ENCODE measurements at regions not wholly inside any gene's neighbourhood (a gene's known extent, or its start where the extent isn't known, plus 50 kb on each side); places are given as distances from the start of the nearest gene placed in this dataset.

GRCh38 chr3:165476399-165477060, 280.3 kb upstream of the SLITRK3 start:
- Histone ChIP-seq H3K27me3 (ENCODE audit: control insufficient read depth in 1 of 2, insufficient read depth in 2 of 2, low read length in 2 of 2) (no peaks in the 10 kb centered on the region), H3K4me1 (ENCODE audit: insufficient read depth, low read length) (no peaks in the 10 kb centered on the region), H3K27ac (ENCODE audit: low read depth, low read length) (no peak overlapping the region), H3K9ac (ENCODE audit: low read length) (no peak overlapping the region), H3K9me3 (ENCODE audit: low read length) (no peaks in the 10 kb centered on the region), H3K4me3 (ENCODE audit: low read depth in 1 of 2, low read length in 2 of 2) (no peak overlapping the region), H3K36me3 (ENCODE audit: insufficient read depth, low read length) (no peaks in the 10 kb centered on the region)

GRCh38 chr3:165466856-165467255, 270.7 kb upstream of the SLITRK3 start:
- no peaks in the 10 kb centered on the region for H3K36me3 ChIP-seq (ENCODE audit: insufficient read depth, low read length)
- H3K27me3 ChIP-seq (ENCODE audit: control insufficient read depth in 1 of 2, insufficient read depth in 2 of 2, low read length in 2 of 2): no peaks in the 10 kb centered on the region
- no peaks in the 10 kb centered on the region for H3K9me3 ChIP-seq (ENCODE audit: low read length)
- H3K4me3 ChIP-seq (ENCODE audit: low read depth in 1 of 2, low read length in 2 of 2): no peak overlapping the region
- no peak overlapping the region for H3K9ac ChIP-seq (ENCODE audit: low read length)
- no peak overlapping the region for H3K27ac ChIP-seq (ENCODE audit: low read depth, low read length)
- no peaks in the 10 kb centered on the region for H3K4me1 ChIP-seq (ENCODE audit: insufficient read depth, low read length)

- Histone ChIP-seq H3K9me3 (ENCODE audit: low read length) (no peaks in the 10 kb centered on the region), H3K4me3 (ENCODE audit: low read depth in 1 of 2, low read length in 2 of 2) (no peak overlapping the region), H3K9ac (ENCODE audit: low read length) (no peak overlapping the region), H3K36me3 (ENCODE audit: insufficient read depth, low read length) (no peaks in the 10 kb centered on the region), H3K27me3 (ENCODE audit: control insufficient read depth in 1 of 2, insufficient read depth in 2 of 2, low read length in 2 of 2) (no peaks in the 10 kb centered on the region), H3K27ac (ENCODE audit: low read depth, low read length) (no peak overlapping the region), H3K4me1 (ENCODE audit: insufficient read depth, low read length) (no peaks in the 10 kb centered on the region)
These were observed 268.6 kb upstream of the SLITRK3 start for GRCh38 chr3:165464736-165465135.

GRCh38 chr3:165463531-165463930, 267.3 kb upstream of the SLITRK3 start:
- no peaks in the 10 kb centered on the region for H3K27me3 ChIP-seq (ENCODE audit: control insufficient read depth in 1 of 2, insufficient read depth in 2 of 2, low read length in 2 of 2)
- no peaks in the 10 kb centered on the region for H3K36me3 ChIP-seq (ENCODE audit: insufficient read depth, low read length)
- H3K4me3 ChIP-seq (ENCODE audit: low read depth in 1 of 2, low read length in 2 of 2): no peak overlapping the region
- H3K9ac ChIP-seq (ENCODE audit: low read length): no peak overlapping the region
- no peaks in the 10 kb centered on the region for H3K9me3 ChIP-seq (ENCODE audit: low read length)
- no peak overlapping the region for H3K27ac ChIP-seq (ENCODE audit: low read depth, low read length)
- no peaks in the 10 kb centered on the region for H3K4me1 ChIP-seq (ENCODE audit: insufficient read depth, low read length)

GRCh38 chr3:165462636-165463334, 266.6 kb upstream of the SLITRK3 start:
- Histone ChIP-seq H3K4me3 (ENCODE audit: low read depth in 1 of 2, low read length in 2 of 2) (no peak overlapping the region), H3K9ac (ENCODE audit: low read length) (no peak overlapping the region), H3K27ac (ENCODE audit: low read depth, low read length) (no peak overlapping the region), H3K4me1 (ENCODE audit: insufficient read depth, low read length) (no peaks in the 10 kb centered on the region), H3K36me3 (ENCODE audit: insufficient read depth, low read length) (no peaks in the 10 kb centered on the region), H3K9me3 (ENCODE audit: low read length) (no peaks in the 10 kb centered on the region), H3K27me3 (ENCODE audit: control insufficient read depth in 1 of 2, insufficient read depth in 2 of 2, low read length in 2 of 2) (no peaks in the 10 kb centered on the region)

- Histone ChIP-seq H3K9ac (ENCODE audit: low read length) (no peak overlapping the region), H3K4me1 (ENCODE audit: insufficient read depth, low read length) (no peaks in the 10 kb centered on the region)
These were observed 264.0 kb upstream of the SLITRK3 start for GRCh38 chr3:165459924-165460835.

GRCh38 chr3:165459111-165459510, 262.9 kb upstream of the SLITRK3 start:
- no peaks in the 10 kb centered on the region for H3K9me3 ChIP-seq (ENCODE audit: low read length)
- H3K27ac ChIP-seq (ENCODE audit: low read depth, low read length): no peak overlapping the region
- no peaks in the 10 kb centered on the region for H3K27me3 ChIP-seq (ENCODE audit: control insufficient read depth in 1 of 2, insufficient read depth in 2 of 2, low read length in 2 of 2)
- no peak overlapping the region for H3K9ac ChIP-seq (ENCODE audit: low read length)
- H3K4me3 ChIP-seq (ENCODE audit: low read depth in 1 of 2, low read length in 2 of 2): no peak overlapping the region
- H3K4me1 ChIP-seq (ENCODE audit: insufficient read depth, low read length): no peaks in the 10 kb centered on the region
- no peaks in the 10 kb centered on the region for H3K36me3 ChIP-seq (ENCODE audit: insufficient read depth, low read length)

More at GRCh38 chr3:165459924-165460835, 264.0 kb upstream of the SLITRK3 start:
- Histone ChIP-seq H3K27ac (ENCODE audit: low read depth, low read length) (no peak overlapping the region), H3K36me3 (ENCODE audit: insufficient read depth, low read length) (no peaks in the 10 kb centered on the region), H3K9me3 (ENCODE audit: low read length) (no peaks in the 10 kb centered on the region), H3K27me3 (ENCODE audit: control insufficient read depth in 1 of 2, insufficient read depth in 2 of 2, low read length in 2 of 2) (no peaks in the 10 kb centered on the region), H3K4me3 (ENCODE audit: low read depth in 1 of 2, low read length in 2 of 2) (no peak overlapping the region)

- Histone ChIP-seq H3K9ac (ENCODE audit: low read length) (no peak overlapping the region), H3K27me3 (ENCODE audit: control insufficient read depth in 1 of 2, insufficient read depth in 2 of 2, low read length in 2 of 2) (no peaks in the 10 kb centered on the region), H3K9me3 (ENCODE audit: low read length) (no peaks in the 10 kb centered on the region), H3K4me3 (ENCODE audit: low read depth in 1 of 2, low read length in 2 of 2) (no peak overlapping the region), H3K27ac (ENCODE audit: low read depth, low read length) (no peak overlapping the region), H3K36me3 (ENCODE audit: insufficient read depth, low read length) (no peaks in the 10 kb centered on the region), H3K4me1 (ENCODE audit: insufficient read depth, low read length) (no peaks in the 10 kb centered on the region)
These were observed 260.9 kb upstream of the SLITRK3 start for GRCh38 chr3:165457096-165457495.

- H3K27me3 ChIP-seq (ENCODE audit: control insufficient read depth in 1 of 2, insufficient read depth in 2 of 2, low read length in 2 of 2): no peaks in the 10 kb centered on the region
- no peak overlapping the region for H3K27ac ChIP-seq (ENCODE audit: low read depth, low read length)
- no peaks in the 10 kb centered on the region for H3K4me1 ChIP-seq (ENCODE audit: insufficient read depth, low read length)
- no peak overlapping the region for H3K9ac ChIP-seq (ENCODE audit: low read length)
- no peaks in the 10 kb centered on the region for H3K36me3 ChIP-seq (ENCODE audit: insufficient read depth, low read length)
- no peak overlapping the region for H3K4me3 ChIP-seq (ENCODE audit: low read depth in 1 of 2, low read length in 2 of 2)
- H3K9me3 ChIP-seq (ENCODE audit: low read length): no peaks in the 10 kb centered on the region
These were observed 259.6 kb upstream of the SLITRK3 start for GRCh38 chr3:165455793-165456192.

GRCh38 chr3:165455360-165455759, 259.2 kb upstream of the SLITRK3 start:
- H3K36me3 ChIP-seq (ENCODE audit: insufficient read depth, low read length): no peaks in the 10 kb centered on the region
- no peaks in the 10 kb centered on the region for H3K27me3 ChIP-seq (ENCODE audit: control insufficient read depth in 1 of 2, insufficient read depth in 2 of 2, low read length in 2 of 2)
- H3K4me1 ChIP-seq (ENCODE audit: insufficient read depth, low read length): no peaks in the 10 kb centered on the region
- no peak overlapping the region for H3K9ac ChIP-seq (ENCODE audit: low read length)
- no peaks in the 10 kb centered on the region for H3K9me3 ChIP-seq (ENCODE audit: low read length)
- no peak overlapping the region for H3K4me3 ChIP-seq (ENCODE audit: low read depth in 1 of 2, low read length in 2 of 2)
- no peak overlapping the region for H3K27ac ChIP-seq (ENCODE audit: low read depth, low read length)

- Histone ChIP-seq H3K9me3 (ENCODE audit: low read length) (no peaks in the 10 kb centered on the region), H3K27me3 (ENCODE audit: control insufficient read depth in 1 of 2, insufficient read depth in 2 of 2, low read length in 2 of 2) (no peaks in the 10 kb centered on the region), H3K9ac (ENCODE audit: low read length) (no peak overlapping the region), H3K36me3 (ENCODE audit: insufficient read depth, low read length) (no peaks in the 10 kb centered on the region), H3K4me1 (ENCODE audit: insufficient read depth, low read length) (no peaks in the 10 kb centered on the region), H3K4me3 (ENCODE audit: low read depth in 1 of 2, low read length in 2 of 2) (no peak overlapping the region), H3K27ac (ENCODE audit: low read depth, low read length) (no peak overlapping the region)
These were observed 255.3 kb upstream of the SLITRK3 start for GRCh38 chr3:165451371-165452070.

Measured in muscle layer of colon (tissue), 2 donors.